DMS 273 (cell line): ENCODE measurements at regions not wholly inside any gene's neighbourhood (a gene's known extent, or its start where the extent isn't known, plus 50 kb on each side); places are given as distances from the start of the nearest gene placed in this dataset.

ENCODE experiments used
- DNase-seq: peaks from one replicate; lab custom pipeline; 2025; ENCODE audit not compliant: unreplicated experiment; lab: John Stamatoyannopoulos, UW

- DNase-seq: no peak
Observed at GRCh38 chr9:109593612-109594011, 95.5 kb upstream of the PTPN3 start.

- no peak for DNase-seq
Observed at GRCh38 chr9:109597496-109597895, 99.4 kb upstream of the PTPN3 start.

- no peak for DNase-seq
Observed at GRCh38 chr9:109599131-109599530, 101.0 kb upstream of the PTPN3 start.

- DNase-seq: no peak
Observed at GRCh38 chr9:109599711-109600110, 101.6 kb upstream of the PTPN3 start.

GRCh38 chr9:109600142-109600541 is 102.0 kb upstream of the PTPN3 start:
- peak; percentile 22 for DNase-seq

- DNase-seq: no peak
Observed at GRCh38 chr9:109601181-109601580, 103.1 kb upstream of the PTPN3 start.

GRCh38 chr9:109602987-109603386 is 104.9 kb upstream of the PTPN3 start:
- no peak for DNase-seq

GRCh38 chr9:109604131-109604530 is 106.0 kb upstream of the PTPN3 start:
- DNase-seq: no peak

GRCh38 chr9:109604781-109605180 is 106.7 kb upstream of the PTPN3 start:
- DNase-seq: no peak

GRCh38 chr9:109609060-109609459 is 111.0 kb upstream of the PTPN3 start:
- no peak for DNase-seq

GRCh38 chr9:109616571-109617120 is 118.5 kb upstream of the PTPN3 start:
- no peak for DNase-seq

GRCh38 chr9:109619310-109619709 is 121.2 kb upstream of the PTPN3 start:
- no peak for DNase-seq

GRCh38 chr9:109624143-109624542 is 126.0 kb upstream of the PTPN3 start:
- no peak for DNase-seq

- DNase-seq: no peak
Observed at GRCh38 chr9:109624896-109625295, 126.8 kb upstream of the PTPN3 start.

GRCh38 chr9:109627042-109627441 is 128.9 kb upstream of the PTPN3 start:
- no peak for DNase-seq

- DNase-seq: no peak
Observed at GRCh38 chr9:109629615-109630014, 131.5 kb upstream of the PTPN3 start.

- DNase-seq: no peak
Observed at GRCh38 chr9:109632817-109633216, 134.7 kb upstream of the PTPN3 start.

- DNase-seq: peak; percentile 69
Observed at GRCh38 chr9:109639674-109640579, 140.1 kb upstream of the PALM2AKAP2 start.

GRCh38 chr9:109640580-109641371 is 139.2 kb upstream of the PALM2AKAP2 start:
- DNase-seq: peak; percentile 90

GRCh38 chr9:109641372-109641659 is 138.7 kb upstream of the PALM2AKAP2 start:
- no peak for DNase-seq

GRCh38 chr9:109652112-109652511 is 127.9 kb upstream of the PALM2AKAP2 start:
- no peak for DNase-seq

GRCh38 chr9:109652971-109653370 is 127.0 kb upstream of the PALM2AKAP2 start:
- DNase-seq: peak; percentile 24
